Ascending aorta (tissue), 2 donors: ENCODE measurements at regions not wholly inside any gene's neighbourhood (a gene's known extent, or its start where the extent isn't known, plus 50 kb on each side); places are given as distances from the start of the nearest gene placed in this dataset.

Source experiments
- DNase-seq, 2 donors: peaks; one replicate each; pipeline ENCODE4 v3.0.0-alpha.2; 2019; ENCODE audit warnings: low spot score in 2 of 2
- H3K27ac ChIP-seq, 2 donors: fragments of 200-600 bp; sonication (generic); one replicate each; pipeline ENCODE4 v1.5.1; 2016 to 2017; ENCODE audit warnings: mild to moderate bottlenecking in 1 of 2
- H3K27me3 ChIP-seq: fragments of 200-600 bp; sonication (generic); one replicate; pipeline ENCODE4 v1.5.1; 2017
- H3K36me3 ChIP-seq, 2 donors: fragments of 200-600 bp; sonication (generic); one replicate each; pipeline ENCODE4 v1.5.1; 2016
- H3K4me1 ChIP-seq, 2 donors: fragments of 200-600 bp; sonication (generic); one replicate each; pipeline ENCODE4 v1.5.1; 2016 to 2017; ENCODE audit warnings: mild to moderate bottlenecking in 1 of 2
- H3K4me3 ChIP-seq, 2 donors: fragments of 200-600 bp; sonication (generic); one replicate each; pipeline ENCODE4 v1.5.1; 2016 to 2017; ENCODE audit warnings: mild to moderate bottlenecking in 1 of 2
- H3K9me3 ChIP-seq, 2 donors: fragments of 200-600 bp; sonication (generic); one replicate each; pipeline ENCODE4 v1.5.1; 2016
- intact Hi-C: fragments of 100-400 bp; cut with DNase I; formaldehyde crosslinking; loops from one replicate; pipeline ENCODE4 v1.15.1; 2023
- TF ChIP-seq, protein P1 (sequence below), 3 experiments: fragments of 200-600 bp in 2 of 3; fragments of 450-650 bp in 1 of 3; sonication (generic) in 2 of 3; IDR thresholded peaks; one replicate each; pipeline ENCODE4 v1.5.1; 2016 to 2019; ENCODE audit warnings: antibody characterized with exemption in 3 of 3, mild to moderate bottlenecking in 1 of 3, moderate library complexity in 1 of 3

DNA sequence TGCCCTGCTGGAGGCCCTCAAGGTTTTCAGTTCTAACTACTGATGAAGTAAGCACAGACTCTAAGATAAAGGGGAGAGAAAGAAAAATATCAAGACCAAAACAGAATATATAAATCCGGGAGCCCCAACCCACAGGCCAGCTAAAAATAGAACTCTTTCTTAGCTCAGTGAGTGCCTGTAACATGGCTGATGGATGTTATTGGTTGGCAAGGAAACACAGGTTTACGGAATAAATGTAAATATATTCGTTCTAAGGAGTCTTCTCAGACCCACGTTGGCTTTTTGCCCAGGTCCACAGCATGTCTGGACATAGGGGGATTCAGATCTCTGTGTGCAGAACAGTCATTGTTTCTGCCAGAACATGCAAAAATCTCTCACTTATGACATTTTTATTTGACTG lies 139.0 kb upstream of the SERPINE2 start:
- Histone ChIP-seq H3K27ac (no peak overlapping the region), H3K36me3 (no peaks in the 10 kb centered on the region), H3K9me3 (no peaks in the 10 kb centered on the region), H3K4me3 (no peak overlapping the region), H3K27me3 (no peaks in the 10 kb centered on the region), H3K4me1 (no peaks in the 10 kb centered on the region)
- intact Hi-C loops: no loop called here
- no peak for DNase-seq
- TF ChIP-seq, protein P1, sequence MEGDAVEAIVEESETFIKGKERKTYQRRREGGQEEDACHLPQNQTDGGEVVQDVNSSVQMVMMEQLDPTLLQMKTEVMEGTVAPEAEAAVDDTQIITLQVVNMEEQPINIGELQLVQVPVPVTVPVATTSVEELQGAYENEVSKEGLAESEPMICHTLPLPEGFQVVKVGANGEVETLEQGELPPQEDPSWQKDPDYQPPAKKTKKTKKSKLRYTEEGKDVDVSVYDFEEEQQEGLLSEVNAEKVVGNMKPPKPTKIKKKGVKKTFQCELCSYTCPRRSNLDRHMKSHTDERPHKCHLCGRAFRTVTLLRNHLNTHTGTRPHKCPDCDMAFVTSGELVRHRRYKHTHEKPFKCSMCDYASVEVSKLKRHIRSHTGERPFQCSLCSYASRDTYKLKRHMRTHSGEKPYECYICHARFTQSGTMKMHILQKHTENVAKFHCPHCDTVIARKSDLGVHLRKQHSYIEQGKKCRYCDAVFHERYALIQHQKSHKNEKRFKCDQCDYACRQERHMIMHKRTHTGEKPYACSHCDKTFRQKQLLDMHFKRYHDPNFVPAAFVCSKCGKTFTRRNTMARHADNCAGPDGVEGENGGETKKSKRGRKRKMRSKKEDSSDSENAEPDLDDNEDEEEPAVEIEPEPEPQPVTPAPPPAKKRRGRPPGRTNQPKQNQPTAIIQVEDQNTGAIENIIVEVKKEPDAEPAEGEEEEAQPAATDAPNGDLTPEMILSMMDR (IDR thresholded peaks at IDR 0.05): no peak

DNA sequence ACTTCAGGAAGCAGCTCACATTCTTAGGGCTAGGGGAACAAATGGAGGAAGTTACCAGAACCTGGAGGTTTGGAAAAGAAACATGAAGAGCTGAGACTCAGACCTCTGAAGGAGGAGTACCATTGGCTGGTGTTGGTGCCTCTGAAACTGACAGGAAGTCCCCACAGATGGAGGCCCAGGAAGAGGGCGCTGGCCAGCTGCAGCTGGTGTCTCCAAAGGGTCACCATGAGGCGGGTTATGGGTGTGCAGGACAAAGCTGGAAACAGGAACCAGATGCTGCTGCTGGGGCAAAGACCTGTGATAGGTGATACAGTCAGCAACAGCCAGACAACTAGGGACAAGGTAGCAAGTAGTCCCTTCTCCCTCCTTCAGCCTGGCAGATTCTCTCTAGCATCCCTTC lies 136.5 kb upstream of the SERPINE2 start:
- intact Hi-C loops: no loop called here
- TF ChIP-seq, protein P1 (IDR thresholded peaks at IDR 0.05): no peak
- Histone ChIP-seq H3K4me1 (no peaks in the 10 kb centered on the region), H3K36me3 (no peaks in the 10 kb centered on the region), H3K27ac (no peak overlapping the region), H3K4me3 (no peak overlapping the region), H3K9me3 (no peaks in the 10 kb centered on the region), H3K27me3 (no peaks in the 10 kb centered on the region)
- no peak for DNase-seq

DNA sequence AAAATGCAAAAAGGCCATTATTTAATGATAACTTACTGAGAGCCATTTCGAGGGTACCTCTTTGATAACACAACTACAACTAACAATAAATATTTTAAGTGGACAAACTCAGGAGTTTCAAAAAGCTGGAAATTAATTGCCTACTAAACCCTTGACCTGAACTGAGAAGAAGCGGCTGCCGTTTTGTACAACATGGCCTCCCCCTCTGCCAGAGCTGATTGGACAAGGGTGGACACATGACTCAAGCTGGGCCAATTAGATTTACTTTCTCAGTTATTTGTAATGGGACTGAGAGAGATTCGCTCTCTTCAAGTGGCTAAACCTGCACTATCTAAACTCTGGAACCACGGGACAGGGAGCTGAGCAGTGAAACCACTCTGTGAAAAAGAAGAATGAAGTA lies 135.9 kb upstream of the SERPINE2 start:
- H3K4me1 ChIP-seq: no peaks in the 10 kb centered on the region
- DNase-seq: no peak
- no peak overlapping the region for H3K4me3 ChIP-seq
- intact Hi-C loops: no loop called here
- TF ChIP-seq, protein P1 (IDR thresholded peaks at IDR 0.05): no peak
- no peaks in the 10 kb centered on the region for H3K27me3 ChIP-seq
- H3K36me3 ChIP-seq: no peaks in the 10 kb centered on the region
- H3K27ac ChIP-seq: no peak overlapping the region
- no peaks in the 10 kb centered on the region for H3K9me3 ChIP-seq

DNA sequence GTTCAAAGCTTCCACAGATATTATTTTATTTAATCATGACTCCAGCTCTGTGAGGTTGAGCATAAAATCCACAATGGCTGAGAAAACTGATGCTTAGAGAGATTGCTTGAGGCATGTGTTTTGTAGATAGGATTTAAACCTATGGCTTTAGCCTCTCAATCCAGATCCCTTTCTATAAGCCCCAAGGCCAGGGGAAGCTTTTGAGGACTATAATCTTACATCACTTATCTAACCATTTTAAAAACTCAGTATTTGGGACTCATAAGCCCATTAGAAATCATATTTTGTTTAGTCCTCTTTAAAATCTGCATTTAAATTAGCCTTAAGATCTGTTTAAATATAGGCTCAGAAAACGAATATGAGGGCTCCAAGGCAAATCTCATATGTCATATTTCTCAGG lies 135.4 kb upstream of the SERPINE2 start:
- H3K36me3 ChIP-seq: no peaks in the 10 kb centered on the region
- H3K27me3 ChIP-seq: no peaks in the 10 kb centered on the region
- H3K4me1 ChIP-seq: no peaks in the 10 kb centered on the region
- intact Hi-C loops: no loop called here
- DNase-seq: no peak
- H3K4me3 ChIP-seq: no peak overlapping the region
- no peak overlapping the region for H3K27ac ChIP-seq
- no peaks in the 10 kb centered on the region for H3K9me3 ChIP-seq
- TF ChIP-seq, protein P1 (IDR thresholded peaks at IDR 0.05): no peak

DNA sequence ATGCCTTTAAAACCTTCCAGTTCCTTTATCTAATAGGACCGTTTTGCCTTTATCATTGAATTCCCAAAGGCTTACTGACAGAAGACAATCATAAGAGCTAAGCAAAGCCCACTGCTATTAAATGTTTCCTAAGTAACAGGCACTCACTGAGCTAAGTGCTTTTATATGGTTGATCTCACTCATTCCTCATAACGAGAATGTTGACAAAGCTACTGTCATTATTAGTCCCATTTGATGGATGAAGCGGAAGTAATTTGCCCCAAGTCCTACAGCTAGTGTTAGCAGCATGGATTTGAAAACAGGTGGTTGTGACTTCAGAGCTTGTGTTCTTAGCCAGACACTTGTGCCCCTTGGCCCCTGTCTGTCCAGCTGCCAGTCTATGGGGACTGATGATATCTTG lies 134.8 kb upstream of the SERPINE2 start:
- H3K27ac ChIP-seq: no peak overlapping the region
- H3K9me3 ChIP-seq: no peaks in the 10 kb centered on the region
- TF ChIP-seq, protein P1 (IDR thresholded peaks at IDR 0.05): no peak
- H3K36me3 ChIP-seq: no peaks in the 10 kb centered on the region
- no peaks in the 10 kb centered on the region for H3K4me1 ChIP-seq
- DNase-seq: no peak
- no peaks in the 10 kb centered on the region for H3K27me3 ChIP-seq
- H3K4me3 ChIP-seq: no peak overlapping the region
- intact Hi-C loops: no loop called here

DNA sequence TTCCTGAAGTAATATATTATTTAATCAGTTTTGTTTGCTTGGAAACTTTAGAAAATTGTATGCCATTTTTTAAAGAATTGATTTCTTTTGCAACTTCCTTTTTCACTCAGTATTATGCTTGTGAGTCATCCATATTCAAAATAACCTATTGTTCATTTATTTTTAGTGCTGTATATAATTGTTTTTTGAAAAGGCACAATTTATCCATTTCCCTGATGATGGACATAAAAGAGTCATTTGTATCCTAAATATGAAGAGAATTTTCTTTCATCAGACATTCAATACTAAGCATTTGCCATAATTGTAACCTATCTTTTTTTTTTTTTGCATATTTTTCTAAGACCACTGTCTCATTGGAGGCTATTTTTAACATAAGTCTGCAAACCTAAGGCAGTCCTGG lies 134.1 kb upstream of the SERPINE2 start:
- Histone ChIP-seq H3K27ac (no peak overlapping the region), H3K4me3 (no peak overlapping the region), H3K27me3 (no peaks in the 10 kb centered on the region), H3K9me3 (no peaks in the 10 kb centered on the region), H3K36me3 (no peaks in the 10 kb centered on the region), H3K4me1 (no peaks in the 10 kb centered on the region)
- DNase-seq: no peak
- TF ChIP-seq, protein P1 (IDR thresholded peaks at IDR 0.05): no peak
- intact Hi-C loops: no loop called here
